ENCODE measurements at regions not wholly inside any gene's neighbourhood (a gene's known extent, or its start where the extent isn't known, plus 50 kb on each side); places are given as distances from the start of the nearest gene placed in this dataset.

DNA sequence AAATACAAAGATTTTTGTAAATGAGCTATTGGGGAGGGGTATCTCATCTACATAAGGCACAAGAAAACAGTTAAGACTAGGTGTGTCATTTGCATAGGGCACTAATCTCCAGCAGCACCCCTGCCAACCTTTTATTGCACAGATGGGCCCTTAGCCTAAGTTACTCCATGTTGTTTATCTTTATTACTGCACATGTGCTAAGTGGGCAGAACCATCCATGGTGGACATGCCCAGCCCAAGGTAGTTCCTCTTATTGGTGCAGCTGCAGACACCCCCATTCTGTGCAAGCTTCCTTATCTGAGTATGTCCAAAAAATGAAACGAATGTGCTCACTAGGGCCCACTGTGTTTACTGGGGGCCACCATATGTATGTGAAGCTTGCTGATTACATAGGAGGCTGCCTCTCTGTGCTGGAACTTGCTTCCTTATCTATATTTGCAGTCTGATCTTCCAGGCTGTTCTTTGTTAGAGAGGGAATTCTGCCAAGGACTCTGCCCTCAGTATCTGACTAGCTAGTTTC is 77.3 kb upstream of the NEK7 start:
- Histone ChIP-seq H3K4ac (ENCODE audit: low read length) (no peak overlapping the region), H2BK12ac (ENCODE audit: low read length) (no peak overlapping the region), H3K23ac (ENCODE audit: low read depth, low read length, poor library complexity) (no peak overlapping the region), H3K27me3 (ENCODE audit: control insufficient read depth in 3 of 3, insufficient read depth in 3 of 3, low read depth in 1 of 3, low read length in 3 of 3) (no peaks in the 10 kb centered on the region), H3K9ac (ENCODE audit: low read depth, low read length, poor library complexity) (no peak overlapping the region), H3K4me1 (ENCODE audit: control insufficient read depth in 2 of 2, insufficient read depth in 1 of 2, low read depth in 1 of 2, low read length in 2 of 2) (no peaks in the 10 kb centered on the region), H3K27ac (replicated peaks; ENCODE audit: low read length) (no peak overlapping the region), H4K8ac (ENCODE audit: low read depth, low read length) (no peak overlapping the region), H3K14ac (ENCODE audit: low read length) (no peak overlapping the region), H2AK5ac (ENCODE audit: low read depth, low read length) (no peak overlapping the region), H2BK120ac (ENCODE audit: low read depth, low read length) (no peak overlapping the region), H3K4me3 (ENCODE audit: low read length in 2 of 2) (no peak overlapping the region), H2BK15ac (ENCODE audit: low read length) (no peak overlapping the region), H3K36me3 (replicated peaks in 1 of 2; ENCODE audit: control insufficient read depth in 2 of 2, insufficient read depth in 2 of 2, low read length in 2 of 2) (no peaks in the 10 kb centered on the region), H3K9me3 (replicated peaks in 1 of 2; ENCODE audit: control insufficient read depth in 2 of 2, insufficient read depth in 1 of 2, low read depth in 1 of 2, low read length in 2 of 2) (peaks cover 0 to 2% of the 10 kb centered on the region in 2 donors), H3K18ac (ENCODE audit: low read length) (no peak overlapping the region), H2AFZ (ENCODE audit: low read length) (no peak overlapping the region), H3K79me1 (ENCODE audit: low read depth, low read length) (no peaks in the 10 kb centered on the region), H3K4me2 (ENCODE audit: insufficient read depth, low read length, poor library complexity, severe bottlenecking) (no peak overlapping the region), H4K91ac (ENCODE audit: low read depth, low read length, poor library complexity) (no peak overlapping the region), H2BK5ac (ENCODE audit: low read length) (no peak overlapping the region)
- no CpG with 5 or more reads among the region's 1 CpG for WGBS, 2 donors (ENCODE audit: extremely low coverage in 2 of 2, insufficient read length in 2 of 2, insufficient replicate concordance in 1 of 2)
- DNase-seq (ENCODE audit: low spot score), result no peak

- no peak overlapping the region for H3K27ac ChIP-seq (replicated peaks; ENCODE audit: low read length)
- H2BK15ac ChIP-seq (ENCODE audit: low read length), result no peak overlapping the region
- H3K36me3 ChIP-seq (replicated peaks in 1 of 2; ENCODE audit: control insufficient read depth in 2 of 2, insufficient read depth in 2 of 2, low read length in 2 of 2), result no peaks in the 10 kb centered on the region
- H3K18ac ChIP-seq (ENCODE audit: low read length), result no peak overlapping the region
- H3K9me3 ChIP-seq (replicated peaks in 1 of 2; ENCODE audit: control insufficient read depth in 2 of 2, insufficient read depth in 1 of 2, low read depth in 1 of 2, low read length in 2 of 2), result peaks cover 0 to 2% of the 10 kb centered on the region in 2 donors
- no peak overlapping the region for H2BK12ac ChIP-seq (ENCODE audit: low read length)
- DNase-seq (ENCODE audit: low spot score), result no peak
- no peak overlapping the region for H2AFZ ChIP-seq (ENCODE audit: low read length)
- WGBS, 2 donors (ENCODE audit: extremely low coverage in 2 of 2, insufficient read length in 2 of 2, insufficient replicate concordance in 1 of 2), result no CpG with 5 or more reads among the region's 3 CpGs
- no peak overlapping the region for H3K4ac ChIP-seq (ENCODE audit: low read length)
- no peak overlapping the region for H3K4me3 ChIP-seq (ENCODE audit: low read length in 2 of 2)
- H3K27me3 ChIP-seq (ENCODE audit: control insufficient read depth in 3 of 3, insufficient read depth in 3 of 3, low read depth in 1 of 3, low read length in 3 of 3), result no peaks in the 10 kb centered on the region
- no peak overlapping the region for H3K14ac ChIP-seq (ENCODE audit: low read length)
- H3K4me1 ChIP-seq (ENCODE audit: control insufficient read depth in 2 of 2, insufficient read depth in 1 of 2, low read depth in 1 of 2, low read length in 2 of 2), result no peaks in the 10 kb centered on the region
- no peak overlapping the region for H2BK5ac ChIP-seq (ENCODE audit: low read length)
- no peaks in the 10 kb centered on the region for H3K79me1 ChIP-seq (ENCODE audit: low read depth, low read length)
- no peak overlapping the region for H3K9ac ChIP-seq (ENCODE audit: low read depth, low read length, poor library complexity)
- H4K8ac ChIP-seq (ENCODE audit: low read depth, low read length), result no peak overlapping the region
- H2AK5ac ChIP-seq (ENCODE audit: low read depth, low read length), result no peak overlapping the region
- no peak overlapping the region for H3K4me2 ChIP-seq (ENCODE audit: insufficient read depth, low read length, poor library complexity, severe bottlenecking)
- H2BK120ac ChIP-seq (ENCODE audit: low read depth, low read length), result no peak overlapping the region
- no peak overlapping the region for H4K91ac ChIP-seq (ENCODE audit: low read depth, low read length, poor library complexity)
- H3K23ac ChIP-seq (ENCODE audit: low read depth, low read length, poor library complexity), result no peak overlapping the region
Observed at GRCh38 chr1:198082576-198082975, 74.2 kb upstream of the NEK7 start.

DNA sequence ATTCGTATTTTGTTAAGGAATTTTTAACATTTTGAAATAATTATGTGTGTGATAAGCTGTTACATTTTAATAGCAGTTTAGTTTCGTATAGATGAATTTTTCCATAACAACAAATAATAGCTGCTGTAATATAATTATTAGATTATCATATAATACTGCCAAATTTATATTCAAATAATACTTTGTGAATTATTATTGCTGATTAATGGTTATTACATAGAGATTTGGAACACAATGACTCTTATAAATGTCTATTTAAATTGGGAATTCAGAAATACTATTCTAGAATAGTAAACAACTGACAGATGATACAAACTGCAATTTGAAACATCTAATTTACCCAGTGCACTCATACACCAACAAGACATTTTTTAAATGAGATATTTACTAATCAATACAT is 73.2 kb upstream of the NEK7 start:
- no CpG with 5 or more reads among the region's 2 CpGs for WGBS, 2 donors (ENCODE audit: extremely low coverage in 2 of 2, insufficient read length in 2 of 2, insufficient replicate concordance in 1 of 2)
- H3K9ac ChIP-seq (ENCODE audit: low read depth, low read length, poor library complexity), result no peak overlapping the region
- no peak overlapping the region for H3K27ac ChIP-seq (replicated peaks; ENCODE audit: low read length)
- H3K4me1 ChIP-seq (ENCODE audit: control insufficient read depth in 2 of 2, insufficient read depth in 1 of 2, low read depth in 1 of 2, low read length in 2 of 2), result no peaks in the 10 kb centered on the region
- no peak overlapping the region for H3K4me3 ChIP-seq (ENCODE audit: low read length in 2 of 2)
- no peak overlapping the region for H2BK15ac ChIP-seq (ENCODE audit: low read length)
- H3K79me1 ChIP-seq (ENCODE audit: low read depth, low read length), result no peaks in the 10 kb centered on the region
- no peak overlapping the region for H4K91ac ChIP-seq (ENCODE audit: low read depth, low read length, poor library complexity)
- no peak overlapping the region for H3K18ac ChIP-seq (ENCODE audit: low read length)
- H3K23ac ChIP-seq (ENCODE audit: low read depth, low read length, poor library complexity), result no peak overlapping the region
- no peak overlapping the region for H2BK12ac ChIP-seq (ENCODE audit: low read length)
- peaks cover 0 to 1% of the 10 kb centered on the region in 2 donors for H3K9me3 ChIP-seq (replicated peaks in 1 of 2; ENCODE audit: control insufficient read depth in 2 of 2, insufficient read depth in 1 of 2, low read depth in 1 of 2, low read length in 2 of 2)
- H3K4me2 ChIP-seq (ENCODE audit: insufficient read depth, low read length, poor library complexity, severe bottlenecking), result no peak overlapping the region
- H2AFZ ChIP-seq (ENCODE audit: low read length), result no peak overlapping the region
- H2BK5ac ChIP-seq (ENCODE audit: low read length), result no peak overlapping the region
- no peak overlapping the region for H2AK5ac ChIP-seq (ENCODE audit: low read depth, low read length)
- no peak for DNase-seq (ENCODE audit: low spot score)
- no peak overlapping the region for H3K14ac ChIP-seq (ENCODE audit: low read length)
- no peaks in the 10 kb centered on the region for H3K27me3 ChIP-seq (ENCODE audit: control insufficient read depth in 3 of 3, insufficient read depth in 3 of 3, low read depth in 1 of 3, low read length in 3 of 3)
- H3K36me3 ChIP-seq (replicated peaks in 1 of 2; ENCODE audit: control insufficient read depth in 2 of 2, insufficient read depth in 2 of 2, low read length in 2 of 2), result no peaks in the 10 kb centered on the region
- no peak overlapping the region for H2BK120ac ChIP-seq (ENCODE audit: low read depth, low read length)
- H4K8ac ChIP-seq (ENCODE audit: low read depth, low read length), result no peak overlapping the region
- H3K4ac ChIP-seq (ENCODE audit: low read length), result no peak overlapping the region

- Histone ChIP-seq H2AK5ac (ENCODE audit: low read depth, low read length) (no peak overlapping the region), H3K14ac (ENCODE audit: low read length) (no peak overlapping the region), H3K4me2 (ENCODE audit: insufficient read depth, low read length, poor library complexity, severe bottlenecking) (no peak overlapping the region), H3K18ac (ENCODE audit: low read length) (no peak overlapping the region), H2AFZ (ENCODE audit: low read length) (peak overlapping the region; percentile 26), H3K4me3 (ENCODE audit: low read length in 2 of 2) (no peak overlapping the region), H3K36me3 (replicated peaks in 1 of 2; ENCODE audit: control insufficient read depth in 2 of 2, insufficient read depth in 2 of 2, low read length in 2 of 2) (no peaks in the 10 kb centered on the region), H3K4ac (ENCODE audit: low read length) (no peak overlapping the region), H2BK5ac (ENCODE audit: low read length) (no peak overlapping the region), H4K91ac (ENCODE audit: low read depth, low read length, poor library complexity) (no peak overlapping the region), H2BK120ac (ENCODE audit: low read depth, low read length) (no peak overlapping the region), H3K23ac (ENCODE audit: low read depth, low read length, poor library complexity) (no peak overlapping the region), H3K27ac (replicated peaks; ENCODE audit: low read length) (no peak overlapping the region), H3K9me3 (replicated peaks in 1 of 2; ENCODE audit: control insufficient read depth in 2 of 2, insufficient read depth in 1 of 2, low read depth in 1 of 2, low read length in 2 of 2) (no peaks in the 10 kb centered on the region), H3K79me1 (ENCODE audit: low read depth, low read length) (no peaks in the 10 kb centered on the region), H3K27me3 (ENCODE audit: control insufficient read depth in 3 of 3, insufficient read depth in 3 of 3, low read depth in 1 of 3, low read length in 3 of 3) (no peaks in the 10 kb centered on the region), H3K9ac (ENCODE audit: low read depth, low read length, poor library complexity) (no peak overlapping the region), H3K4me1 (ENCODE audit: control insufficient read depth in 2 of 2, insufficient read depth in 1 of 2, low read depth in 1 of 2, low read length in 2 of 2) (no peaks in the 10 kb centered on the region), H2BK15ac (ENCODE audit: low read length) (no peak overlapping the region), H2BK12ac (ENCODE audit: low read length) (no peak overlapping the region), H4K8ac (ENCODE audit: low read depth, low read length) (no peak overlapping the region)
- DNase-seq (ENCODE audit: low spot score), result no peak
- WGBS, 2 donors (ENCODE audit: extremely low coverage in 2 of 2, insufficient read length in 2 of 2, insufficient replicate concordance in 1 of 2), result no CpG with 5 or more reads among the region's 5 CpGs
Observed at GRCh38 chr1:198084241-198084908, 72.4 kb upstream of the NEK7 start.

Data from neuronal stem cell (in vitro differentiated cells).